Activated naive CD8-positive, alpha-beta T cell treated with anti-CD3 and anti-CD28 coated beads for 36 hours (primary cell): ENCODE measurements at regions not wholly inside any gene's neighbourhood (a gene's known extent, or its start where the extent isn't known, plus 50 kb on each side); places are given as distances from the start of the nearest gene placed in this dataset.

Experiments used
- DNase-seq: peaks from one replicate; pipeline ENCODE4 v3.0.0; 2021
- H3K27ac Mint-ChIP-seq: one replicate; pipeline ENCODE4 v1.8.0; 2022; ENCODE audit warnings: mild to moderate bottlenecking, moderate library complexity, mixed read lengths
- H3K27me3 Mint-ChIP-seq: one replicate; pipeline ENCODE4 v1.8.0; 2022; ENCODE audit warnings: mild to moderate bottlenecking, mixed read lengths
- H3K36me3 Mint-ChIP-seq: one replicate; pipeline ENCODE4 v1.8.0; 2021; ENCODE audit warnings: mild to moderate bottlenecking, mixed read lengths
- H3K4me1 Mint-ChIP-seq: one replicate; pipeline ENCODE4 v1.8.0; 2021; ENCODE audit warnings: mixed read lengths
- H3K4me3 Mint-ChIP-seq: one replicate; pipeline ENCODE4 v1.8.0; 2022; ENCODE audit warnings: mild to moderate bottlenecking, moderate library complexity, mixed read lengths
- H3K9me3 Mint-ChIP-seq: one replicate; pipeline ENCODE4 v1.8.0; 2022; ENCODE audit warnings: mixed read lengths

DNA sequence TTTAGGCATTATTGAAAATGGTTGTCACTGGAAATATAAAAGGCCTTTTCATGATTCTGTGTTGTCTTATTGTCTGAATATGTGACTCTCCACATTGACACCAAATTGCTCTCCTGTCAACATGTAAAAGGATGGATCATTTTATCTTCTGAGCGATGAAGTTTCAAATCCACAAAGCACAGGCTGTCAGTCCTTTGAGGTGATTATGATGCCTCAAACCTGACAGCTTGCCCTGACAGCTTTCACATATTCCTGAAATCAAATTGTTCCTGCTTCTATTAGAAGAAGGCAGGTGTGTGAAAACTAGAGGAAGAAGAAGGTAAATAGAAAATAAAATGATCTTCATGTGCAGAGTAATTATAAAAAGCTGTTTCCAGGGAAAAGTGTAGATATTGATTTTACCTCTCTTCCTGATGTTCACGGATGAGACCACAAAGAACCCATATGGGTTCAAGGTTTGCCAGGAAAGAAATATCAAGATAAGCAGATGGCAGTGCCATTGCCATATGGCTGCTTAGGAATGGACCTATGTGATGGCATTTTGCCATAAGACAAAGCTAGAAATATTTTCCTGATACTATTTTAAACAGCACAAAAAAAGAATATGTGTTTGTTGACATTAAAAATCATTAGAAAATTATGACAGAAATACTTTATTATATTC lies 1006.3 kb upstream of the AGA start:
- Mint-ChIP-seq H3K27me3 (no peaks in the 10 kb centered on the region), H3K9me3 (peaks cover 3% of the 10 kb centered on the region), H3K4me3 (no peak overlapping the region), H3K36me3 (no peaks in the 10 kb centered on the region), H3K4me1 (no peaks in the 10 kb centered on the region), H3K27ac (no peak overlapping the region)
- no peak for DNase-seq

DNA sequence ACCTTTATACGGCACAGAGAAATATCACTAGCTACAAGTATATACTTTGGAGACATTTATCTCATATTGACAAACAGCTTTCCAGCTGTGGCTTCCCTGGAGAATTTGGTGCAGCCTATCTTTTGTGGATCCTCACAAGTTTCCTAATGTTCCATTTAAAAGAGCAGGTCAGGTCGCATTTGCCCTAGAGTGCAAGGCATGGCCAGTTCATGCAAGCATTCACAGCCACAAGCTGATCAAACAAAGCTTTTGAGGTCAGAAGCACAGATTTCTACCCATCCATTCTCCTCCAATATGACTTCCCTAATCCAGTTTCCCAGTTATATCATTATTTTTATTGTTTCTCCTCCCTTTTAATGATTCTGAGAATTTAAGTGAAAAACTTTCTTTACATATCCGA lies 1008.4 kb upstream of the AGA start:
- H3K27ac Mint-ChIP-seq = no peak overlapping the region
- no peaks in the 10 kb centered on the region for H3K4me1 Mint-ChIP-seq
- no peaks in the 10 kb centered on the region for H3K36me3 Mint-ChIP-seq
- peaks cover 3% of the 10 kb centered on the region for H3K9me3 Mint-ChIP-seq
- no peak overlapping the region for H3K4me3 Mint-ChIP-seq
- DNase-seq = no peak
- no peaks in the 10 kb centered on the region for H3K27me3 Mint-ChIP-seq

DNA sequence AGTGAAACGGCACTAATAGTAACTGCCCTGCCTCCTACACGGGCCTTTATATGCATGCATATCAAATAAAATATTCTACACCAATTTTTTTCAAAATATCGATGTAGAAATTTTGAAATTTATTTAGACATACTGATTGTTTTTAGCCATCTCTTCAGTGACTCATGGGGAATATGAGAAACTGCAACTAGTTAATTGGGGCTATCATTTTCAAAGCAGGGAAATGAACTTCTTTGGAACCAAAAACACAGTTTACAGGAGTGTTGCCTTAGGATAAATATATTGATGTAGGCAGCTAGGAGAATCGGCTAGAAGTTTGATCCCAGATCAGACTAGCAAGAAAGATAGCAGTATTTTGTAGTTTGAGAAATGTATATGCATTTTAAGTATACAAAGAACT lies 1010.8 kb upstream of the AGA start:
- H3K9me3 Mint-ChIP-seq = no peaks in the 10 kb centered on the region
- no peaks in the 10 kb centered on the region for H3K27me3 Mint-ChIP-seq
- no peaks in the 10 kb centered on the region for H3K4me1 Mint-ChIP-seq
- no peak overlapping the region for H3K27ac Mint-ChIP-seq
- H3K36me3 Mint-ChIP-seq = no peaks in the 10 kb centered on the region
- H3K4me3 Mint-ChIP-seq = no peak overlapping the region
- DNase-seq = no peak

DNA sequence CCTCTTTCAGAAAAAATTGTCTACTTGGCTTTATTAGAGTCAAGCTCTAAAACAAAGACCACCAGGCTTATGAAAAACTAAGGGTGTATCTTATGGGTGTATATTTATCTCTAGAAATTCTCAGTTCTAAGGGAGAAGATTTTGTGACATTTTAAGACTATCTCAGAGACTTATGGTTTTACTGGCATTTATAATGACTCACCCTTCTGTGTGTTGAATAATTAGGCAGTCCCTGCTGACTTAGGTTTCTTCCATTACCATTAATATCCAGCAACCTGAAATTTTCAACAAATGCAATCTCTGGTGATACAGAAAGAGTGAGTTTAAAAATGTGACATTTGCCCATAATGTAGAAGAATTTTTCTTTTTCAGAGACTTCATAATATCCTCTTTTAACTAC lies 1015.0 kb upstream of the AGA start:
- Mint-ChIP-seq H3K27me3 (no peaks in the 10 kb centered on the region), H3K9me3 (no peaks in the 10 kb centered on the region), H3K4me3 (no peak overlapping the region), H3K36me3 (no peaks in the 10 kb centered on the region), H3K4me1 (no peaks in the 10 kb centered on the region), H3K27ac (no peak overlapping the region)
- no peak for DNase-seq

DNA sequence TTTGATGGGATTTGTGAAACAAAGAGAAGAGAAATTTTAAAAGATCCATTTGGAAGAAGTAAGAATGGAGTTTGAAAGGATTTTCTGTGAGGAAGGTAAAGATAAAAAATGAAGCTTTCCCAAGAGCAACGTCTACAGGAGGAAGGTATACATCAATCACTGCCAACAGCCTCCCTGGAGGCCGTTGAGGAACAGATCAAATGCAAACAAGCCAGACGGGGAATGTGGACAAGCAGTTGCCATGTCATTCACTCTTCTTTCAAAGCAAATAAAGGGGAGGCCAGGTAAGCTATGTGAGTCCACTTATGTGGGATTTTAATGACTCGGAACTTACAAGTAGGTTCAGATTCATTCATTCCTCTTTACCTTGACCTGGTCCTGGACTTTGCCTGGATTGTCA lies 1020.5 kb upstream of the AGA start:
- Mint-ChIP-seq H3K36me3 (no peaks in the 10 kb centered on the region), H3K4me3 (no peak overlapping the region), H3K27me3 (no peaks in the 10 kb centered on the region), H3K9me3 (no peaks in the 10 kb centered on the region), H3K27ac (no peak overlapping the region), H3K4me1 (no peaks in the 10 kb centered on the region)
- no peak for DNase-seq

DNA sequence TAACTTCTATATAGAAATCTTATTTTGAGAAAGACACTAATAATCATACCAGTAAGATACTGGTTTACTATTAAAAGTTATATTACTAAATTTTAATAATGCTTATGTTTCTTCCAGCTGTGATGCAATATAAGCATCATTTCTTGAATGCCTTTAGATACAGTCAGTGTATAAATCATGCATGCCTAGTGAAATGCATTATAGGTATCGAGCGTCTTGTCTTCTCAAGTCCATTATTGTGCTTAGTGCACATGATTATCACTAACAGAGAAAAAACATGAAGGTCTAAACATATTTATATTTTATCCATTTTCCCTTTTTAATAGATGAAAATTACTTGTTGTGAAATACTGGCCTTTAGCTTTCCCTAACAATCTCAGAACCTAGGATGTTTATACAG lies 1021.5 kb upstream of the AGA start:
- Mint-ChIP-seq H3K9me3 (no peaks in the 10 kb centered on the region), H3K4me1 (no peaks in the 10 kb centered on the region), H3K4me3 (no peak overlapping the region), H3K27me3 (no peaks in the 10 kb centered on the region), H3K27ac (no peak overlapping the region), H3K36me3 (no peaks in the 10 kb centered on the region)
- DNase-seq = no peak

DNA sequence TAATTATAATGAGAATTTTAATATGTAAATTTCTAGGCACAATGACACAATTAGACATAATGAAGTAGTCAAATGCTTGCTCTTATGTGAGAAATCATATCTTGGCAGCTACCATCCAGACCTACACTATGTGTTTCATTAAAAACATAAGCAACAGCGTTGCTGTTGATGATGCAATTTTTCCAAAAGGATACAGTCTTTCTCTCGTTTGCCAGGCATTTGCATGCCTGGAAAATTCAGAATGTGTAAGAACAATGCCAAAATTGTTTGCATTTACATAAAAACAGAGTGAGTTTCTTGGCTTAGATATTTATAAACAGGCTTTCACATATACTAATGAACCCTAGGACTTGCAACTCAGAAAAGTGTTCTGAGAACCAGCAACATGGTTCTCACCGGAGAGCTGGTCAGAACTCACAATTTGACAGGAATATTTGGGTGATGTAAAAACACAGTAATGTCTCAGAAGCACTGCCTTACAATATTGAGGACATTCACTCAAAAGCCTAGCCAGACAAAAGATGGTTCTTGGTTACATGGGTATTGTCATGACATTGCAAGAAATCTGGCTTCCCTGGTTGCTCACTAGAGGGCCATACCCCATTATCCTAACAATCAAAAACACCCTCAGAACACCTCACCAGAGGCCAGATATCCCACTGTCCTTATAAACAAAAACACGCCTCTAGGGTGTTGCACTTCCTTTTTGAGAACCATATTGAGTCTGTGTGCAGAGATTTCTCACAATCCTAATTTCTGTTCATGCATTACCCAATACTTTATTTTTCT lies 1029.0 kb upstream of the AGA start:
- Mint-ChIP-seq H3K4me1 (no peaks in the 10 kb centered on the region), H3K27me3 (no peaks in the 10 kb centered on the region), H3K36me3 (no peaks in the 10 kb centered on the region), H3K9me3 (no peaks in the 10 kb centered on the region), H3K4me3 (no peak overlapping the region), H3K27ac (no peak overlapping the region)
- DNase-seq = no peak

DNA sequence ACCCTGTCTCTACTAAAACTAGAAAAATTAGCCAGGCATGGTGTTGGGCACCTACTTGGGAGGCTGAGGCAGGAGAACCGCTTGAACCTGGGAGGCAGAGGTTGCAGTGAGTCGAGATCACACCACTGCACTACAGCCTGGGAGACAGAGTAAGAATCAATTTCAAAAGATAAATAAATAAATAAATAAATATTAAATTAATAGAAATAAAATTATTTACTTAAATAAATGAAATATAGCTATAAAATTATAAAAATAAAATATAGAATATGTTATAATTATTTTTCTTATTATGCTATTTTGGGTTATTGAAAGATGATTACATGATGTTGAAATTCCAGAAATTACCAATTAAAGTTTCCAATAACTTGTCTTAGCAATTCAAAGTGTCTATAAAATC lies 1029.8 kb upstream of the AGA start:
- H3K27ac Mint-ChIP-seq = no peak overlapping the region
- no peak overlapping the region for H3K4me3 Mint-ChIP-seq
- no peak for DNase-seq
- H3K9me3 Mint-ChIP-seq = no peaks in the 10 kb centered on the region
- no peaks in the 10 kb centered on the region for H3K27me3 Mint-ChIP-seq
- no peaks in the 10 kb centered on the region for H3K4me1 Mint-ChIP-seq
- no peaks in the 10 kb centered on the region for H3K36me3 Mint-ChIP-seq

DNA sequence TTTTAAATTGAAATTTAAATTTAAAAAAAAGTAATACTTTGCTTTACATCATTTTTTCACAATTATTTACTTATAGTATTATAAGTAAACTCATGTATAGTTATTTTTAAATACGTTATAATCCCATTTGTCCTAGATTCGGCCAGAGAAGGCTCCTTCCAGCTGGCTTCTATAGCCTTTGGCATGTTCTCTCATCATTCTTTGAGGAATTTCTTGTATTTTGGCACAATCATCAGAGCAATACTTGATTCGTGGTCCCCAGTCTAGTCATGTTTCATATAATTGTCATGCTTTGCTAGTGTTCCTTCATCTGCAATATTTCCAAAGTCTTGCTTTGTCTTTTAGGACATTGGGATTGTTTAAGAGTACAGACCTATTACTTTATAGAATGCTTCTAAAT lies 1037.9 kb upstream of the AGA start:
- DNase-seq = no peak
- H3K27ac Mint-ChIP-seq = no peak overlapping the region
- H3K9me3 Mint-ChIP-seq = peaks cover 2% of the 10 kb centered on the region
- H3K36me3 Mint-ChIP-seq = no peaks in the 10 kb centered on the region
- no peaks in the 10 kb centered on the region for H3K4me1 Mint-ChIP-seq
- H3K4me3 Mint-ChIP-seq = no peak overlapping the region
- no peaks in the 10 kb centered on the region for H3K27me3 Mint-ChIP-seq

DNA sequence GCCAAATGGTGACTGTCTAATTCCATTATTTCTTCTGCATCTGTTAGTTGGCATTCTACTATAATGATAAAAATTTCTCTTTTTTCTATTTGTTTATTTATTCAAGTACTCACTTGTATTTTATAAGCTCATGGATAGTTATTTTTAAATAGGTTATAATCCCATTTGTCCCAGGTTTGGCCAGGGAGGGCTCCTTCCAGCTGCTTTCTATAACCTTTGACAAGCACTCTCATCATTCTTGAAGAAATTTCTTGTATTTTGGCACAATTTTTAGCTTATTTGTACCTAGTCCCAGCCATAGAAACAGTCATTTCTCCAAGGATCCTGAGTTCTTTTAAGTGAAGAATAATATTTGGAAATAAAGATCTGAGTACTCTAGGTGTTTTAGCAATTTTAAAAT lies 1038.6 kb upstream of the AGA start:
- peaks cover 2% of the 10 kb centered on the region for H3K9me3 Mint-ChIP-seq
- no peak overlapping the region for H3K27ac Mint-ChIP-seq
- H3K27me3 Mint-ChIP-seq = no peaks in the 10 kb centered on the region
- H3K4me3 Mint-ChIP-seq = no peak overlapping the region
- H3K4me1 Mint-ChIP-seq = no peaks in the 10 kb centered on the region
- no peak for DNase-seq
- no peaks in the 10 kb centered on the region for H3K36me3 Mint-ChIP-seq

DNA sequence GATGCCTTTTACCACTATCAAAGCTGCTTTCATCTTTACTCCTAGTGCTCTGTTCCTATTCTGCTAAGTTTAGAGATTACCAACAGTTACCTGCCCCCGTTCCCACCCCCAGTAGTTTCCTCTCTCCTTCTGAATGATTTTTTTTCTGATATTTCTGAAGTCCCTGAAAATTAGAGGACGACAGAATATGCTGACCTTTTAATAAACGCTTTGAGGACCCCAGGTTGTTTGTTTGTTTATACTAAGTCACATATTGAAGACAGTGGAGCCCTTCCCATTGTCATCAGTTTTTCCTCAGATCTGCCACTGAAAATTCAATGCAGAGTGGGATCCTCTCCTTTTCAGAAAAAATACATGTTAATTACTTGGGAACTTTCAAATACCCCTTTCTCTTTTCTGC lies 1039.3 kb upstream of the AGA start:
- Mint-ChIP-seq H3K27ac (no peak overlapping the region), H3K9me3 (peaks cover 2% of the 10 kb centered on the region), H3K27me3 (no peaks in the 10 kb centered on the region), H3K36me3 (no peaks in the 10 kb centered on the region), H3K4me1 (no peaks in the 10 kb centered on the region), H3K4me3 (no peak overlapping the region)
- no peak for DNase-seq

DNA sequence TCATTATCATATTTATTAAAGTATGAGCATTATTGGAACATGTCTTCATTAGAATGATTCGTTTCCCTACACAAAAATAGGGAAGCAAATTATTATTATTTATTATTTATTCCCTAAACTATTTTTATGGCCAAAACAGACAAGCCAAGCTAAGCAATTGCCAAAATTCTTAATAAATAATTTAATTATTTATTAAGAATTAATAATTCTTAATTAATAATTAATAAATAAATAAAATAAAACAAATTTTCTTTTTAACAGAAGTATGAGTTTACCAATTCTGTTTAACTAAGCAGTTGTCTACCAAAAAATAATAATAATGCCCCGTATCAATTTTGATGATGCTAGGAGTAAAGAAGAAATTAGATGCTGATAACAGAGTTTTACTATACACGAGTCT lies 1080.8 kb upstream of the AGA start:
- Mint-ChIP-seq H3K36me3 (no peaks in the 10 kb centered on the region), H3K27me3 (no peaks in the 10 kb centered on the region), H3K27ac (no peak overlapping the region), H3K9me3 (peaks cover 2% of the 10 kb centered on the region), H3K4me1 (no peaks in the 10 kb centered on the region), H3K4me3 (no peak overlapping the region)
- DNase-seq = no peak

DNA sequence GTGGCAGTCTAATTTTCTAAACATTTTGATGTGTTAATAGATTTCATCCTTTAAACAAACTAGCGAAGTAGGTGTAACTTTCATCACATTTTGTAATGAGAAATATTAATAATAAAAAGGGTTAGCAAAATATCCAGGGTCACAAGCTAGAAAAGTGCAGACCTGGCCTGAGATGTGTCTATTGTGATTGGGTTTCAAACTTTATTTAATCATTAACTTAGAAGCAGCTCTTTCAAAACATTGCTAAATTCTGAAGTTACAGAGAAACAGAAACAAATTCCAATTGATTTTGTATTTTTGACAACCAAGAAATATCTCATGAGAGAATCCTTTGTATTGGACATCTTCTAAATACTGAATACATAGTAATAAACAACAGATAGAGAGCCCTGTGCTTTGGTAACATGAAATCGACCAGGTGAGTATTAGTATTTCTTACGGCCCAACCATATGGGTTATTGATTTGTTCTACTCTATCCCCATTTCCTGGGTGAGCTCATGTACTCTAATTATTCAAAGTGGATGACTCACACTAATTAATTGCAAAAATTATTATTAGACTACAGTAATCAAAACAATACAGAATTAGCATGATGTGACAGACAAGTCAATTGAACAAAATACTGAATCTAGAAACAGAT lies 1093.8 kb upstream of the AGA start:
- Mint-ChIP-seq H3K4me1 (no peaks in the 10 kb centered on the region), H3K27me3 (no peaks in the 10 kb centered on the region), H3K9me3 (peaks cover 3% of the 10 kb centered on the region), H3K4me3 (no peak overlapping the region), H3K27ac (no peak overlapping the region), H3K36me3 (no peaks in the 10 kb centered on the region)
- no peak for DNase-seq

DNA sequence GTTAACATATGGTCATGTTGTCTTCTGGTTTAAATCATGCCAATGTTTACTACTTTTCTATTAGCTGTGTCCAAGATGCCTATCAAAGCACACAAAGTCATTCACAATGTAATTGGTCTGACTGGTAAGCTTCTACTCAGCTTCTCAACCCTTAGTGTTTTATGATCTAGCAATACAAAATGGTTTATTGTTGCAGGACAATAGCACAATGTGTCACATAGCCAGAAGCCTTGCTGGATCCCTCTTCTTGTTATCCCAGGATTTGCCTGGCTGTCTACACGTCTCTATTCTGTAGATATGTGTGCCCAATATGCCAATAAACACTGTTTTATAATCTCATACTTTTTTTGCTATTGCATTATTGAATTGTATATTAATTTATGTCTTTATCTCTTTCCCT lies 1111.0 kb upstream of the AGA start:
- no peaks in the 10 kb centered on the region for H3K9me3 Mint-ChIP-seq
- no peaks in the 10 kb centered on the region for H3K27me3 Mint-ChIP-seq
- H3K4me1 Mint-ChIP-seq = no peaks in the 10 kb centered on the region
- no peak overlapping the region for H3K27ac Mint-ChIP-seq
- H3K36me3 Mint-ChIP-seq = no peaks in the 10 kb centered on the region
- H3K4me3 Mint-ChIP-seq = no peak overlapping the region
- DNase-seq = no peak

DNA sequence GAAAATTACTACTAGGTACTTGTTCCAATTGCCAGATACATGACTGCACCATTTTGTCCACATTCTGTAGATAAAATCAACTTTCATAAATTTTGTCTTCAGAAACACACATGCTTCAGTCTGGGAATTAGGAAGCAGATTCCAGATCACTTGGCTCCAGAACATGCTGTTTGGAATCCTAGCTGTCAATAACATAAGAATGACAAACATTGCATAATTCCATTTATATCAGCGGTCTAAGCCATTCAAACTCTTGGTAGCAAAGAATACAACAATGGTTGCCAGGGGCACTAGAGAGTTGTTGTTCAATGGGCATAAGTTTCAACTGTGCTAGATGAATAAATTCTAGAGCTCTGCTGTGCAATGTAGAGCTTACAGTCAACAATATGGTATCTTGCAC lies 1112.1 kb upstream of the AGA start:
- Mint-ChIP-seq H3K27me3 (no peaks in the 10 kb centered on the region), H3K9me3 (no peaks in the 10 kb centered on the region), H3K4me1 (no peaks in the 10 kb centered on the region), H3K36me3 (no peaks in the 10 kb centered on the region), H3K27ac (no peak overlapping the region), H3K4me3 (no peak overlapping the region)
- DNase-seq = no peak

DNA sequence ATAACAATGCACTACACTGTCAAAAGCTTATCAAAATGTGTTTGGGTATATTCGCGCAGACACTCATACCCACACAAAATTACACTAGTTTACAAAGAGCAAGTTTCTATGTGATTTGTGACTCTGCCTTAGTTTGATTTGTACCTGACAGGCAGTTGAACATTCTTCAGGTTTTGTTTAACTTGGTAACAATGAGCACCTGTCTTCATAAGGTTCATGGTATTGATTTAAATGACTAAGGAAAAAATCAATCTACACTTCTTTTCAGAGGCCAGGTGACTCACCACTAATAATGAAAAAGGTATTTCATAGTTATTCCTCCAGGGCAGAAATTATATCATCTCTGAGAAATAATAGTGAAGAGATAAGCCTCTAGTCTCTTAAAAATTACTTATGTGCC lies 1114.6 kb upstream of the AGA start:
- no peaks in the 10 kb centered on the region for H3K4me1 Mint-ChIP-seq
- DNase-seq = no peak
- no peak overlapping the region for H3K4me3 Mint-ChIP-seq
- no peaks in the 10 kb centered on the region for H3K27me3 Mint-ChIP-seq
- no peaks in the 10 kb centered on the region for H3K36me3 Mint-ChIP-seq
- no peak overlapping the region for H3K27ac Mint-ChIP-seq
- no peaks in the 10 kb centered on the region for H3K9me3 Mint-ChIP-seq
